Activated CD4-positive, alpha-beta T cell treated with anti-CD3 and anti-CD28 coated beads for 36 hours (primary cell): ENCODE measurements at regions not wholly inside any gene's neighbourhood (a gene's known extent, or its start where the extent isn't known, plus 50 kb on each side); places are given as distances from the start of the nearest gene placed in this dataset.

Source experiments
- ATAC-seq: fragments of 200-7000 bp; cut with Tn5 transposase; one replicate; pipeline ENCODE4 v1.10.0; 2021; ENCODE audit warnings: mild to moderate bottlenecking, moderate library complexity
- CTCF ChIA-PET: fragments of 350-600 bp; sonication (Branson Sonifier 250); formaldehyde crosslinking; loops from one replicate; lab custom pipeline; 2021; ENCODE audit warnings: antibody characterized with exemption; lab: Charles Lee
- POLR2A ChIA-PET: fragments of 350-600 bp; sonication (Branson Sonifier 250); formaldehyde crosslinking; loops from one replicate; lab custom pipeline; 2021; ENCODE audit warnings: antibody characterized with exemption, inconsistent platforms; lab: Charles Lee
- DNase-seq: peaks from one replicate; pipeline ENCODE4 v3.0.0-alpha.2; 2020
- H3K27ac Mint-ChIP-seq: one replicate; pipeline ENCODE4 v1.8.0; 2021; ENCODE audit warnings: mixed read lengths
- H3K27me3 Mint-ChIP-seq: one replicate; pipeline ENCODE4 v1.8.0; 2021; ENCODE audit warnings: mixed read lengths
- H3K36me3 Mint-ChIP-seq: one replicate; pipeline ENCODE4 v1.8.0; 2021; ENCODE audit warnings: low read depth, mixed read lengths
- H3K4me1 Mint-ChIP-seq: one replicate; pipeline ENCODE4 v1.8.0; 2021; ENCODE audit warnings: mixed read lengths
- H3K4me3 Mint-ChIP-seq: one replicate; pipeline ENCODE4 v1.8.0; 2021; ENCODE audit warnings: mild to moderate bottlenecking, moderate library complexity, mixed read lengths
- H3K9me3 Mint-ChIP-seq: one replicate; pipeline ENCODE4 v1.8.0; 2021; ENCODE audit warnings: low read depth, mixed read lengths
- intact Hi-C, 2 experiments: fragments of 100-400 bp; cut with DNase I in 1 of 2; cut with micrococcal nuclease in 1 of 2; formaldehyde crosslinking; loops; one replicate each; pipeline versions ENCODE4 v1.14.2 to v1.15.1; 2022 to 2024; cut with DNase I, micrococcal nuclease

DNA sequence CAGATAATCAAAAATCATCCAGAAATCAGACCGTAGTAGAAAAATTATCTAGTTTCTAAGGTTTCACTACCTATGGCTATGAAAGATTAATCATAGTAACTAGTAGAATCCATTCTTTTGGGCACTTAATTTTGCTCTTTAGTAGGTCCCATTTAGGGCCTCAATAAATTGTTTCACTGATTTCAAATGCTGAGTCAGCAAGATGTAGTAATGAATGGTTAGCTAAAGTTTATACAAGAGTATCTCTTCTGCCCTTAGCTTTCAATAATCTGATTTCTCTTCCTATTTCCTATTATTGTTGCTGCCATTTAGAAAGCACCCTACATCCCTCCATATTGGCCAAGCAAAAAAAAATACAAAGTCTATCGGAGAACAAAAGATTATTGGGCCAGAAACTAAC, 283.2 kb upstream of the PCDH10 start:
- H3K27ac Mint-ChIP-seq = no peak overlapping the region
- H3K9me3 Mint-ChIP-seq = no peaks in the 10 kb centered on the region
- CTCF ChIA-PET = interaction anchor here (1.0 kb wide), 1 partner anchor 28 kb away, joined by 3 read pairs; no protein-coding TSS in a partner anchor
- no peaks in the 10 kb centered on the region for H3K36me3 Mint-ChIP-seq
- intact Hi-C loops = no loop called here
- no peaks in the 10 kb centered on the region for H3K27me3 Mint-ChIP-seq
- DNase-seq (no peak), ATAC-seq (no peak)
- H3K4me3 Mint-ChIP-seq = no peak overlapping the region
- H3K4me1 Mint-ChIP-seq = no peaks in the 10 kb centered on the region
- POLR2A ChIA-PET = no interaction called here

DNA sequence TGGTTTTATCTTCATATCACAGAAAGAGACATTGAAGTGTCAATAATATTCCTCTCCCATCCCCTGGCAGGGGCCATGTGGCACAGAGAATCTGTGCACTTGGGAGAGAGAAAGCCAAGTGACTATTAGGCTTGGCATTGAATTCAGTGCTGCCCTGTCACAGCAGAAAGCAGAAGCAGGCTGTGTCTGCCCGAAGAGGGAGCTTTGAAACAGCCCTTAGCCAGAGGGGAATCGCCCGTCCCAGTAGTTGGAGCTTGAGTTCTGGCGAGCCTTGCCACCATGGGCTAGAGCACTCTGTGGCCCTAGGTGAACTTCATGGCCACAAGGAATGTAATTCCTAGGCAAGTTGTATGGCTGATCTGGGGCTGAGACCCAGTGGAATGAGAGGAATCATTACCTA, 282.5 kb upstream of the PCDH10 start:
- Mint-ChIP-seq H3K36me3 (no peaks in the 10 kb centered on the region), H3K4me1 (no peaks in the 10 kb centered on the region), H3K4me3 (no peak overlapping the region), H3K9me3 (no peaks in the 10 kb centered on the region), H3K27me3 (no peaks in the 10 kb centered on the region), H3K27ac (no peak overlapping the region)
- DNase-seq (no peak), ATAC-seq (no peak)
- intact Hi-C loops = no loop called here
- ChIA-PET POLR2A (no interaction called here), CTCF (interaction anchor here (1.0 kb wide), 1 partner anchor 27 kb away, joined by 3 read pairs; no protein-coding TSS in a partner anchor)

DNA sequence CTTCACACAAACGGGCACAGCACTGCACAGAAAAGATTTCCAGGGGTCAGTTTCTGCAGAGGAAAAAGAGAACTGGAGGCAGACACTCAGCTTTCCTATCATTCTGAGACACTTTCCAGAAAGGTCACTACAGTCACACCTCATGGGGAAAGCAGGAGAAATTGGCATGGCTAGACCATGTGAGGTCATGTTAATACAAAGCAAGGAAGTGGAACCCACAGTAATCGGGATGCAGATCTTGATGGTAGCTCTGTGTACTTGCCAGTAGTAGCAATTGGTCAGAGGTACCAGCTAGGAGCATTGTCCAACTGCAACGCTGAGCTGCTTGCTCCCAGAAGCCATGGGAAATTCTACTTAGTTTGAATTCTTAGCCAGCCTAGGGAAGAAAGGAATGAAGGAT, 255.3 kb upstream of the PCDH10 start:
- ATAC-seq (no peak), DNase-seq (no peak)
- no peaks in the 10 kb centered on the region for H3K36me3 Mint-ChIP-seq
- no peak overlapping the region for H3K27ac Mint-ChIP-seq
- intact Hi-C loops = no loop called here
- H3K4me1 Mint-ChIP-seq = no peaks in the 10 kb centered on the region
- ChIA-PET POLR2A (no interaction called here), CTCF (interaction anchor here (1.5 kb wide), 1 partner anchor 27 kb away, joined by 3 read pairs; no protein-coding TSS in a partner anchor)
- no peak overlapping the region for H3K4me3 Mint-ChIP-seq
- peaks cover 5% of the 10 kb centered on the region for H3K9me3 Mint-ChIP-seq
- no peaks in the 10 kb centered on the region for H3K27me3 Mint-ChIP-seq

DNA sequence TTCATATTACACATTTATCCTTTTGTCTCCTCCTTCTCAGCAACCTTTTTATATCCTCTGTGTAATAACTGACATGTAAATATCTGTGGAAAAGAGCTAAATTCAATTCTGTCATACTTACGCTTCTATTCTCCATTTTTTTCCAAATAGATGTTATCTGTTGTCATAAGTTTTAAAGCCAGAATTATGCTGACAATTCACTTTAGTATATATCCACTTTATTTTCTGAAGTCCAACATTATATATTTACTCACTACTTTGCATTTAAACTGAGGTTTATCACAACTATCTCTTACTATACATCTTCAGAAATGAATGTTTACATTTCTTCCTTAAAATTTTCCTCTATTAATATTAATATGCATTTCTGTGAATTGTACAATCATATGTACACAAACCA, 247.9 kb upstream of the PCDH10 start:
- intact Hi-C loops = no loop called here
- Mint-ChIP-seq H3K9me3 (peaks cover 6% of the 10 kb centered on the region), H3K4me3 (no peak overlapping the region), H3K27me3 (no peaks in the 10 kb centered on the region), H3K4me1 (no peaks in the 10 kb centered on the region), H3K27ac (no peak overlapping the region), H3K36me3 (no peaks in the 10 kb centered on the region)
- ATAC-seq = no peak
- ChIA-PET POLR2A (no interaction called here), CTCF (no interaction called here)
- no peak for DNase-seq

DNA sequence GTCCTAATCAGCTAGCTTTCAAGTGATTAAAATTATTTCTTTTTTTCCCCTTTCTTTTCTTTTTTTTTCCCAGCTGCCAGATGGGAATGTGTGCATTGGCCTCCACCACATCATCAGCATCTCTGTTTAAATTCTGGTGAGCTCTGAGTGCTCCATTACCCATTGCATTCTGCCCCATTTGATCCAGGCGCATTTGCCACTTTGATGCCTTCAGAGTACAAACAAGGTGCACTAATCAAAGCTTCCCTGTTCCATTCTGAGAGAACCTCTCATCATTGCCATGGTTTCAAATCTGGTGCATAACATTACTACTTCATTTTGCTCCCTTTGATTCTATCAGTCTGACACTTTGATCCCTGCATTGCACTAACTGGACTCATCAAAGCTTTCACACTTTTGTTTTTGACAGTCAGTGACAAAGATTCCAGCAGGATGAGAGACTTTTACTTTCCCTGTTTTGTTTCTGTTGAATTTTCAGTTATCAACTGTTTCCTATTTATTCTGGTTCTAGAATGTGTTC, 238.8 kb upstream of the PCDH10 start:
- DNase-seq (no peak), ATAC-seq (no peak)
- H3K27ac Mint-ChIP-seq = no peak overlapping the region
- CTCF ChIA-PET = no interaction called here
- peaks cover 2% of the 10 kb centered on the region for H3K9me3 Mint-ChIP-seq
- no peaks in the 10 kb centered on the region for H3K4me1 Mint-ChIP-seq
- no peaks in the 10 kb centered on the region for H3K36me3 Mint-ChIP-seq
- no peaks in the 10 kb centered on the region for H3K27me3 Mint-ChIP-seq
- H3K4me3 Mint-ChIP-seq = no peak overlapping the region
- POLR2A ChIA-PET = no interaction called here
- intact Hi-C loops = no loop called here

DNA sequence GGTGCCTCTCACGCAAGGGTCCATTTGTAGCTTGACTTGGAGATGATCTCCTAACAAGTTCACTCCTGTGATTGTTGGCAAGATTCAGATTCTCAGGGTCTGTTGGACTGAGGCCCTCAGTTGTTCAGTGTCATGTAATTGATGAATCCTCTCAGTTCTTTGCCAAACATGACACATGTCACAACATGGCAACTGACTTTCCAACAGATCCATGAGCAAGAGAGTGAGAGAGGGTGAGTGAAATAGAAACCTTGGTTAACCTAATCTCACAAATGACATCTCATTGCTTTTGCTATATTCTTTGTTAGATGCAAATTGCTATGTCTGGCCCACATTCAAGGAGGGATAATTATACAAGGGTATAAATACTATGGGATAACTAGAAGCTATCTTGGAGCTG, 231.0 kb upstream of the PCDH10 start:
- Mint-ChIP-seq H3K36me3 (no peaks in the 10 kb centered on the region), H3K27me3 (no peaks in the 10 kb centered on the region), H3K9me3 (no peaks in the 10 kb centered on the region), H3K4me3 (no peak overlapping the region), H3K4me1 (no peaks in the 10 kb centered on the region), H3K27ac (no peak overlapping the region)
- no peak for ATAC-seq
- no peak for DNase-seq
- intact Hi-C loops = no loop called here
- ChIA-PET POLR2A (no interaction called here), CTCF (no interaction called here)

DNA sequence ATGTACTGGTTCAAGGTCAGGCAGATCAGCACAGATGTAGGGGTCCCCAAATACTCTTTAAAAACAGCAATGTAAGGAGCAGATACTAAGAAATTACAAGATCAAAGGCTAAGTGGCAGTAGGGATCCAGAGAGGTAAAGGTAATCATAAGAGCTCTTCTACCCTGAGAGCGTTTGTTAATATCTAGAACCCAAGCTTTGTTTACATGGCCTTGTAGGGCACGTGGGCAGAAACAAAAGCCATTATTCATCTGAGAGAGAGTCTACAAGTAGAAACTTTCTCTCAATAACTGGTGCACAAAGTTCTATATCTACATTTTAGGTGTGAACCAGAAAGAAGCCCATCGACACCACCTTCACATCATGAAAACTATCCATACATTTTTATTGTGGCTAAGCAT, 225.6 kb upstream of the PCDH10 start:
- POLR2A ChIA-PET = no interaction called here
- Mint-ChIP-seq H3K27me3 (no peaks in the 10 kb centered on the region), H3K4me1 (no peaks in the 10 kb centered on the region), H3K27ac (no peak overlapping the region), H3K9me3 (peaks cover 3% of the 10 kb centered on the region), H3K36me3 (no peaks in the 10 kb centered on the region), H3K4me3 (no peak overlapping the region)
- DNase-seq (no peak), ATAC-seq (no peak)
- intact Hi-C loops = no loop called here
- CTCF ChIA-PET = no interaction called here

DNA sequence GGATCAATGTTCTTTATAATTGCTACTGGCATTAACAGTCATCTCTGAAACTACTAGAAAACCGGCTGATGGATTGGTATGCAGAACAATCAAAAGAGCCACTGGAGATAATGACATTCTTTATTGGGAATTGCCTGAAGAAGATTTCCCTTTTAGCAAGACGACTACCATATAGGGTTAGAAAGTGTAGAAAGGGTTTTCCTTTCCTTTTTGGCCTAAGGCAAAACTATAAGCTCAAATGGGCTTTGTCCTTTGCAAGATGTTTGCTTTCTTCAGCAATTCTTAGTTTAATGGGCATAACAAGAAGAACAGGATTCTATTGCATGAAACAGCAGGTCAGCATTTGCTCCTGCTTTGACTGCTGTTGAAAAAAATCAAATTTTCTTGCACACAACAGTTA, 214.2 kb upstream of the PCDH10 start:
- intact Hi-C loops = no loop called here
- DNase-seq (no peak), ATAC-seq (no peak)
- H3K4me1 Mint-ChIP-seq = no peaks in the 10 kb centered on the region
- no peak overlapping the region for H3K27ac Mint-ChIP-seq
- no peaks in the 10 kb centered on the region for H3K36me3 Mint-ChIP-seq
- ChIA-PET CTCF (no interaction called here), POLR2A (no interaction called here)
- peaks cover 7% of the 10 kb centered on the region for H3K9me3 Mint-ChIP-seq
- no peak overlapping the region for H3K4me3 Mint-ChIP-seq
- no peaks in the 10 kb centered on the region for H3K27me3 Mint-ChIP-seq

DNA sequence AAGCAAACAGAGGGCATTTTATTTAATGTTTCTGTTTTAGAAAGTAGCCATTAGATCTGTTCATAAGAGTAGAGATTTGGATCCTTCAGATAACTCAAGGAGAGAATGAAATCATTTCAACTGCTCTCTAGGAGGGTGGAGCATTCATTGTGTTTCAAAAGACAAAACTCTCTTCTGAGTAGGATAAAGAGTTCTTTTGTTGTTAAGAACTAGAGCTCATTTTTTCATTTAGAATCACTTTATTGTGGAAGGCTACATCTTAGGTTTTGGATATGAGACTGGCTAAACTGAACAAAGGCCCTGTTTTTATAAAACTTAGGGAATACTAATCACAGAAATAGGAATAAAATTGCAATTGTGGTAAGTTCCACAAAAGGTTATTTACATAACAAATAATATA, 193.9 kb upstream of the PCDH10 start:
- ChIA-PET CTCF (no interaction called here), POLR2A (no interaction called here)
- ATAC-seq = no peak
- Mint-ChIP-seq H3K4me1 (no peaks in the 10 kb centered on the region), H3K27ac (no peak overlapping the region), H3K4me3 (no peak overlapping the region), H3K27me3 (no peaks in the 10 kb centered on the region), H3K36me3 (no peaks in the 10 kb centered on the region), H3K9me3 (peaks cover 7% of the 10 kb centered on the region)
- no peak for DNase-seq
- intact Hi-C loops = no loop called here

DNA sequence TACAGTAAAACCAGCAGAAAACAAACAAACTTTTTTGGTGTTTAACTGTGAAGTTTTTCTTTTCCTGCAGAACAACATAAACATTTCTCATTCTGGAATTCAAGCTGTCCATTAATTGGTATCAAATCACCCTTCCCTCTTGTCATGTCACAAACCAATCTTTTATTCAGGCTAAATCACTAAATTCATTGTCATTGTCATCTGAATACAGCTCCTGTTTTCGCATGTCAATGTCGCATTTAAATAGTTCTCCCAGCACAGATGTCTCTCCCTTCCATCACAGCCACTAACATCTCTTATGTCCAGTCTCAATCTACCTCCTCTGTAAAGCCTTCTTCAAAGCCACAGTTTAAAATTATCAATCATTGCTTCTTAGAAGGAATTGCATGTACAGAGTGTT, 192.1 kb upstream of the PCDH10 start:
- H3K36me3 Mint-ChIP-seq = no peaks in the 10 kb centered on the region
- no peak overlapping the region for H3K27ac Mint-ChIP-seq
- no peak overlapping the region for H3K4me3 Mint-ChIP-seq
- no peaks in the 10 kb centered on the region for H3K4me1 Mint-ChIP-seq
- no peak for ATAC-seq
- intact Hi-C loops = no loop called here
- no peaks in the 10 kb centered on the region for H3K27me3 Mint-ChIP-seq
- DNase-seq = no peak
- CTCF ChIA-PET = no interaction called here
- peaks cover 5% of the 10 kb centered on the region for H3K9me3 Mint-ChIP-seq
- POLR2A ChIA-PET = no interaction called here

DNA sequence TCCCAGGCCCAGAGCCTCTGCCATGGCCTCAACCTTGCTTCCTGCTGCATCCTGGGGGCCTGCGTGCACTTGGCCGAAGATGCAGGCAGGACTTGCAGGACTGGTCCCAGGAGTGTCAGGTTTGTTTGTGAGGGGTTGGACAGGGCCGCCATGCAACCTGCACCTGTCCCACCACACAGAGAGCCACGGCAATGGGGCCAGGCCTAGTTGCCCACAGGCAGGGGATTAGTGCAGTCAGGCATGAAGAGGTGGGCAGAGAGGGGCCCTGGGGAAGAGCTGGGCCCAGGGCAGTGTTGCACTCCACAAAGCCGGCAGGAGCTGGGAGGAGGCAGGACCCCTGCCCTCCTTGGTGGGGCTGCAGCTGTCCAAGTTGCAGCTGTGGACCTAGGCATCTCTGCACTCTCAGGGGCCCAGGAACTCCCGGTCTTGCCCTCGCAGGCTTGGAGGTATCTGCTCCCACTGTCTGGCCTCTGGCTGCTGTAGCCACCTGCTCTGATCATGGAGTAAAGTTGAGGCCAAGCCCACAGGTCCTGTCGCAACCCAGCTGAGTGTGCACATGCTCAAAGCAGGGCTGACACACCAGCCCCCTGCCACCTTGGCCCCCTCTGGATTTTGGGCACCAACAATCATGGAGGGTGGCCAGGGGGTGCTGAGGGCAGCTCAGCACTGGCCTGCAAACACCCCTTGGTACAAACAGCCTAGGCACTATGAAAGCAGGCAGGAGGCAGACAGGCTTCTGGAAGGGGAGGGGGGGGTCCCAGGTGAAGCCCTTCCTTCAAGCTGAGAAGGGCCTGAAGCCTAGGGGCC, 190.4 kb upstream of the PCDH10 start:
- Mint-ChIP-seq H3K27me3 (no peaks in the 10 kb centered on the region), H3K36me3 (no peaks in the 10 kb centered on the region), H3K9me3 (peaks cover 5% of the 10 kb centered on the region), H3K4me3 (no peak overlapping the region), H3K4me1 (no peaks in the 10 kb centered on the region), H3K27ac (no peak overlapping the region)
- DNase-seq = no peak
- intact Hi-C loops = no loop called here
- ChIA-PET POLR2A (no interaction called here), CTCF (no interaction called here)
- no peak for ATAC-seq

DNA sequence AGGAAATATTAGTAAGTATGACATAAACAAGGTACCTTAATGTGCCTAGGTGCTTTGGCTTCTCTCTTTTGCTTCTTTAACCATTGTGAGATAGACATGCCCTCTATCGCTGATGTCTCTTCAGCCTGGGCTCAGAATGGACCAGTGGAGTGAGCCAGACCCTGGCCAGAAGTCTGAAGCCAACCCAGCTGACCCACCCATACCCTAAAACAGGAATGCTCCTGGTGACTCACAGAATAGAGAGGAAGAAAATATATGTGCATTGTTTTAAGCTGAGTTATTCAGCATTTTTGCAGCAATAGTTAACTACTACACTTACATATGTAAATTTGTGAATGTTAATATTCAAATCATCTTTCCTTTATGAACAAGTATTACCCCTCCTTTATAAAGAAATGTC, 167.5 kb upstream of the PCDH10 start:
- CTCF ChIA-PET = no interaction called here

More for the DNA sequence above, 167.5 kb upstream of the PCDH10 start:
- no peaks in the 10 kb centered on the region for H3K4me1 Mint-ChIP-seq
- no peak overlapping the region for H3K27ac Mint-ChIP-seq
- POLR2A ChIA-PET = no interaction called here
- intact Hi-C loops = no loop called here
- no peak overlapping the region for H3K4me3 Mint-ChIP-seq
- H3K27me3 Mint-ChIP-seq = no peaks in the 10 kb centered on the region
- DNase-seq (no peak), ATAC-seq (no peak)
- no peaks in the 10 kb centered on the region for H3K36me3 Mint-ChIP-seq
- peaks cover 4% of the 10 kb centered on the region for H3K9me3 Mint-ChIP-seq
